Stimulated activated CD4-positive, alpha-beta T cell treated with anti-CD3 and anti-CD28 coated beads, TNF-alpha, amount 100 ng/mL, for 24 hours (primary cell): ENCODE measurements at regions not wholly inside any gene's neighbourhood (a gene's known extent, or its start where the extent isn't known, plus 50 kb on each side); places are given as distances from the start of the nearest gene placed in this dataset.

Source experiments
- DNase-seq, 3 experiments: peaks; one replicate each; pipeline ENCODE4 v3.0.0-alpha.2; 2020; ENCODE audit warnings: low read depth in 3 of 3

DNA sequence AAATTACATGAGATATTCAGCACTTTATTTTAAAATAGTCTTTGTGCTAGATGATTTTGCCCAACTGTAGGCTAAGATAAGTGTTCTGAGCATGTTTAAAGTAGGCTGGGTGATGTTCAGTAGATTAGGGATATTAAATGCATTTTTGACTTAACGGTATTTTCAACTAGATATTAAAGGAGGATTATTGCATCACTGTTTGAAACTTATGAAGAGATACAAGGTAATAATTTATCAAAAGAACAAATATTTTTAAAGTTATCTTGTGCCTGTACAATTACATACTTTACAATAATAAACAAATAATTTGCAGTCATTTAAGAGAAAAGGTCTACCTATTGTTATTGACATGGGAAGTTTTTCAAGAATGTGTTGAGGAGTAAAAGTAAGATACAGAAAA is 368.6 kb upstream of the DCN start:
- DNase-seq, result no peak

DNA sequence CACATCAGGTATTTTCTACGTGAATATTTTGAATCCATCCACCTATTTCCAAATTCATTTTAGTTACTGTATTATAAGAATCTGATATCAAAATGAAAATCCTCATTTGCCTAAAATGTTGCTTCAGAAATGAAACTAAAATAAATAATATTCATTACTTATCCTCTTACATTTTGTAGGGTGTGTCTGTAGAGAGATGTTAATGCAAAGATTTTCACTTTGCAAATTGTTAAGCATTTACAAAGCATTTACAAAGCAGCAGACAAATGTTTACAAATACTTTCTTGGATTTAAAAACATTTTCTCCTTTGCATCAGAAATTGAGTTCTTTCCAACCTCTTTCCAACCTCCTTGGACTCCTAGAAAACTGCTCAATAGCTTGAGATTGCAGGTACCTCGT is 360.0 kb upstream of the DCN start:
- DNase-seq, result no peak

DNA sequence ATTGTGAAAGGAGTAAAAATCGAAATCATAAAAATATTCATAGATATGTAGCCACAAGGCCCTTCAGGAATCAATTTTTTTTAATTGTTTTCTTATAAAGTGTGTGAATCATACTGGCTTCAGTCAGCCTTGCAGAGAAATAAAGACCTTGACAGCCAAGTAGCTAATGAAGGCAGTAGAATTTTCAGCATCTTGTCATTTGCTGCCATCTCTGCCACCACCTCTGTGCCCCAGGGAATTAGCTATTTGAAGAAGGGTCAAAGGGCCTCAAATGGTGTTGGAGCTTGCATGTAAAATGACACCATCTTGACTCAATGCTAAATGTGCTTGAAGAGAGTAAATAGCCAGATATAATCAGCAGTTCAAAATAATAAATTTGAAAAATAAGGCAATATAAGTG is 359.4 kb upstream of the DCN start:
- DNase-seq, result no peak

DNA sequence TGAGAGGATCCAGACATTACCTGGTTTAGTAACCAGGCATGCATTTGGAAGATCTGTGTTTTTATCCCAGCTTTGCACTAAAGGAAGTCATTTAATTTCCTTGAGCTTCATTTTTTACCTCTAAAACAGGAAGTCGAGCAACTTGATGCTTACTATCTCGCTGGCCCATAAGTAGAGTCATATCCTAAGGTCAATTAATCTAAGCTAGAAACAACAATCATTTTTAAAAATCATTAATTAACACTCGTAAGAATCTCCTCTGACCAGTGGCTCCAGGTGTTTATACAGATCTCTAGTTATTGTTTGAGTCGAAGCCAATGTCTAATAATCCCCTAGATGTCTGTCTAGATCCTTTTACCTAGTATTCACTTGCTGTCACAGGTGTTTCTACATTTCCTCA is 355.8 kb upstream of the DCN start:
- DNase-seq, result no peak

DNA sequence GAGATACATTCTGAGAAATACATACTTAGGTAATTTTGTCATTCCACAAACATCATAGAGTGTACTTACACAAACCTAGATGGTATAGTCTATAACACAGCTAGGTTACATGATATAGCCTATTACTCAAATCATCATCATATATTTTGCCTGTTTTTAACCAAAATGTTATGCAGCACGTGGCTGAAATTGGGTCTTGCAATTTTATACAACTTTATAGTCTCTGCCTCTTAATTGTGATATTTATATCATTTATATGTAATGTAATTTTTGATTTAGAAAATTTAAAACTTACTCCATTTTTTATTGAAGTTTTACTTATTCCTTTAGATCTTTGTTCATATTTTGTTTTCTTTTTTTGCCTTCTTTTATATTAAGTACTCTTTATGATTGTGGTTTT is 350.7 kb upstream of the DCN start:
- no peak for DNase-seq

DNA sequence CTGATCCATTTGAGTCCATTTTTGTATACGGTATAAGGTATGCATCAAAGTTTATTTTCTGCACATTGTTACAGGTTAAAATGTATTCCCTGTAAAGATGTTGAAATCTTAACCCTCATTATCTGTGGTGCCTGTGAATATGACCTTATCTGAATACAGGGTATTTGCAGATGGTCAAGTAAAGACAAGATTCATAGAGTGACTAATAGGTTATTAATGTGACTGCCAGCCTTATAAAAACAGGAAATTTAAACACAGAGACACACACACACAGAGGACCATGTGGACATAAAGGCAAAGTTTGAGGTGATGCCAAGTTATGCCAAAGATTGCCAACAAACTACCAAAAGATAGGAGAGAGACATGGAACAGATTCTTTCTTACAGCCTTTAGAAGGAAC is 347.2 kb upstream of the DCN start:
- no peak for DNase-seq

DNA sequence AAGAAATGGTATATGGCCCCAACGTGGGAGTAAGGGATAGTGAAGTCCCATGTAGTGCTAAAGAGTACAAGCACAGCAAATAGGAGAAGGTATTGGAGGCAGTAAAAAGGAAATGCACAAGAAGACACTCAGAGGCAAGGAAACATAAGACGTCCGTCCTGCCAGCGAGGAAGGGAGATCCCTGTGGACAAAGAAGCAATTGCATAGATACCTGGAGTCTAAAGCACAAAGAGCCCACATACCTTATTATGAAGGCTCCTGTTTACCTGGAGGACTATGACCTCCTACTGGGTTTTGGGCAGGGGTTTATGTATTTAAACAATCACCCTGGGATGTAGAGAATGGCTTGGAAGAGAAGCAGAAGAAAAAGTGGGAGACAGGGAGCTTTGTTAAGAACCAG is 341.2 kb upstream of the DCN start:
- DNase-seq, result no peak

DNA sequence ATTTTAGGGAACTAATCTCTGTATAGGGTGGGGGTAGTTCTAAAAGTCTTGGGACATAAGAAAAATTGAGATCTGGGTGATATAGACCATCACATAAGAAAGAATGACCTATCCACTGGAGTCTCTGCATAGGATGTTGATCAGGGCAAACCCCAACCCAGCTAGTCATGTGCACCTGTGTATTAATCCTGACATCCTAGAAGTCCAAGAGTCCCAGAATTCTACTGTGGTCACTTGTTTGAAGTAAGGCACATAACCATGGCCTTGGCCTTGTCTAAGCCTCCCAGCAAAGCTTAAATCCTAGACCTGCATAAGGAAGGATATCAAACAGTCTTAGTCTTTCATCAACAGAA is 334.1 kb upstream of the DCN start:
- no peak for DNase-seq

DNA sequence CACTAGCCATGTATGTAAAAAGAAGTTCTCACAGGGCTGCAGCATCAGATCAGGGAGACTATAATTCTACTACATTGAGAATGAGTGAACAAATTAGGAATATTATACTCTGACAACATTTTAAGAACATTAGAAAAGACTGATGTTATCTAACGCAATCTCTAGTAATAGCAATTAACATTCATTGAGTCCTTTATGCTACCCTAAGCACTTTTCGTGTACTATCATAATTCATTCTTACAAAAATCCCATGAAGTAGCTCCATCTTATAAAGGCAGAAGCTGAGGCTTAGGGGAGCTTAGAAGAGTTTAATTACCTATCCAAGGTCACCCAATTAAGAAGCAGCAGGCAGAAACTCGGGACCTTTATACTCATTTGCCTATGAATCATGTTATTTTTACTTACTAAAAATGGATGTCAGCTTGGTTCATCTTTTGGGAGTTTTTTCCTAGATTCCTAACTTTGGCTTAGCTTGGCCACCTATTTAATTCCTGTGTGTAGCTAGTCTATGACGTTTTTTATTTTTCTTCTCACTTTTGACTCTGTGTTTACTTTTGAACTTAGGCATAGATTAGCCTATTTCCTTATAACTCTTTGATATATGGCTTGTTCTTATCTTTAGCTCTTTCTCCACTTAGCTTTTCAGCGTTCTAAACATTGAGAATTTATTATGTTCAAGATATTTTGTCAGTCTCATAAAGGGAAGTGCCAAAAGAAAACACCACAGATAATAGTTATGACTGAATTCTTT is 333.5 kb upstream of the DCN start:
- no peak for DNase-seq

DNA sequence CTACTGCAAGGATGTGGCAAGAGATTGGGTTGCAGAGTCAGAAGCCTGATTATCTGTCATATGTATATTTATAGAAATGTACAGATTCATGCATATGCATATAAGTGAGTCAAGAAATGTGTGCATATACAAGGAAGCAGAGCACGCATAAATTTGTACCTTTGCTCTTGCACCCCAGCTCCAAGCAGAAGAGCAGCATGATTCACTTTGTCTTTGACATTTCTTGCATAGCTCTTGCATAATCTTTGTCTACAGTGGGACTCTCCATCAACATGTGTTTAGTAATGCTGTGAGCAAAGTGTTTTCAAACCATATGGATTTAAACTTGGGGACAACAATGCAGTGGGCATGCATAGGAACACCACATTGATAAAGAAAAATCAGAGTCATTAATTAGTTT is 330.7 kb upstream of the DCN start:
- no peak for DNase-seq

DNA sequence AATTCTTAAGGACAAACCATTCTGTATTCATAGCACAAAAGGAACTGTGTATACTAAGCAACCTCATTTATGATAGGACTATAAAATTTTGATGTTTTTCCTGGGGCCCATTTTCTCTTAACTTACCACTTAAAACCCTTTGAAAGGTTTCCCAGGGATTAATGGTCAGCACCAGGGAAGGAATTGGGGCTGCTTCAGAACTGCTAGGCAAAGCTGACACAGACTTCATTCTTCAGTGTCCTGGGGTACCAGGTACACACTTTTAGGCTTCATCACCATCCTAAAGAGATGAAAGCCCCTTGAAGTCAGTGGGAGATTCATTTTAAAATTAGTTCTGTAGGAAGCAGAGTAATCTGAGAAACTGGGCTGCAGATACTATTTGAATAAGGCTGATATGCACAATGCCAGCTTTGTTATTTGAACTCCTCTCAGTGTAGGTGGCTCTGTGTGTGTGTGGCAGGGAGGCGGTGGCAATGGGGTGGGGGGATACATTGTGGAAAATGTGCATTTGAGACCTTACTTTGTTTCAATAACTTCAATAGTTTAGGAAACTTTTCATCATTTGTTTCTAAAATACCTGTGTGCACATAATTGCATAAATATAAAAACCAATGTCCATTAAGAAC is 329.3 kb upstream of the DCN start:
- no peak for DNase-seq

DNA sequence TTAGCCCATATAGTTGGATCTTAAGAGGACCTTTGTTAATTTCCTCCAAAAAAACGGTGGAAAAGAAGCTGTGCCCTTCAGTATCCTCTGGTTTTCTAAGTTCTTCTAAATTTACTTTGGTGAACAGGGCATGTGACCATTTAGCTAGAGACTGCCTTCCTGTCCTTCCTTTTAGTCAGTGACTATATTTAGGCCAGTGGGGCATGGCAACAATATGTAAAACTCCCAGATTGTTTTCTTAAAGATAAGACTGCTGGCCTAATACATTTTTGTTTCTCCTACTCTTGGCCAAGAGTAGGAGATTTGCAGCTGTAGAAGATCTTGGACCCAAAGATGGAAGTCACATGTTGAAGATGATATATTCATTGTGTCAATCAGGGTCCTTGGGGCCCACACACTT is 325.1 kb upstream of the DCN start:
- no peak for DNase-seq

DNA sequence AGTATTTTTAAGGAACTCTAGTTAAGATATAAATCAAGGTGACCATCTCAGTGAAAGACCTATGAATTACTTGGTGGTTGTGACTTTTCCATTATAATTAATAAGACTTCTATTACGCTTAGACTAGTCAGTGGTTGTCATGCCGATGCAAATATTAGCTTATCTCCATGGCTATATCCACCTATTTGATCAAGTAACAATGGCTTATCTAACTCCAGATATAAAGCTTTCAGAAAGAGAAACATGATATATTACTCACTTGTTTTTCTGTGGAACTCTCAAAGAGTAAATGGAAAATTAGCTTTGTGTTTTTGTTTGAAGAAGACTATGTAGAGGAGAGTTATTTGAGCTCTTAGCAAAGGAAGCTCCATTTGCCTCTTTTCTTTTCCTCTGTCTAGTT is 323.8 kb upstream of the DCN start:
- no peak for DNase-seq

DNA sequence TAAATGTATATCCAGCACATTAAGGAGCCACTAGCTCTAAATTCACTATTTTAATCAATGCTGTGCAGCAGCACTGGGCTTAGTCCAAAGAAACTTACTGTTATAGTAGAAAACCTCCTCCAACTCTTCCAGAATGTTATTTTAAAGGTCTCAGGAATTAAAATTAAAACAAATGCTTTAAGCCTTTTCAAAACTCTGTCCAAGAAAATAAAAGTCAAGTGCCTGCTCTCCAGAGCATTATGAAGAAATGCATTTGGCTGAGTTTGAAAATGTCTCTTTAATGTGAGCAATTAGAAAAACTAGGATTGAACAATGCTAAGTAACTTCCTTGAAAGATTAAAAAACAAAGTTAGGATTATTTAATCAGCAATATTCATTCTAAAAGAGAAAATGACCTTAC is 322.4 kb upstream of the DCN start:
- DNase-seq, result no peak

DNA sequence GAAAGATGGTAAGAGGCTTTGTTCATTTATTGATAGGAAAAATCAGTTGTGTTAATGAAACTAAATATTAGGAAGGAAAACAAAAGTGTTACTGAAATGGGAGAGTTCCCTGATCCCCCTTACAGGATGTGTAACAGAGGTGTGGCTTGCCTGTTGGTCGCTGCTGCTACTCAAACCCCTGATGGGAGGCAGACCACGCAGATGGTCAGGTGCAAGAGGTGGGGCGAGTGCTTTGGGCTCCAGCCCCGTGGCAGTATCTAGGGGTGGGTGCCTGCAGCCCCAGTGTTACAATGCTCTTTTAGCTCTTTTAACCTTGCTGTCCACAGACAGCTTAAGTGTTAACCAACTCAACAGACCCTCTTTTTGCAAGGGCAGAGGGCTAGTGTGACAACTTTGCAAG is 319.6 kb upstream of the DCN start:
- no peak for DNase-seq

DNA sequence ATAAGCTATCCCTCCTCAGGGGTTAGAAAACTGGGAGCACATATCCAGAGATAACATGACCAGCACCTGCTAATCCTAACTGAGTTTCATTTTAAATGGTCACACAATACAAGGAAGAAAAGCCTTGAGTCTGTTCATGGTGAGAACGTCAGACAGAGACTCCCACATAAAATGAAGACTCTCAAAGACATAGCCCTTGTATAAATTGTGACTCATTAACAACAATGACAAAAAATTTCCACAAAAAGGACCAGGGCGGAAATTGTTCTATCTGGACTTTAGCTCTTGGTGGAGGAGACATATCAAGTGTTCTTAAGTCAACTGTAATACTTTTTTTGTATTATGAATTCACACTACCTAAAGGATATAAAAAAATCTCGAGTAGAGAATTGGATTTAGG is 313.7 kb upstream of the DCN start:
- no peak for DNase-seq

DNA sequence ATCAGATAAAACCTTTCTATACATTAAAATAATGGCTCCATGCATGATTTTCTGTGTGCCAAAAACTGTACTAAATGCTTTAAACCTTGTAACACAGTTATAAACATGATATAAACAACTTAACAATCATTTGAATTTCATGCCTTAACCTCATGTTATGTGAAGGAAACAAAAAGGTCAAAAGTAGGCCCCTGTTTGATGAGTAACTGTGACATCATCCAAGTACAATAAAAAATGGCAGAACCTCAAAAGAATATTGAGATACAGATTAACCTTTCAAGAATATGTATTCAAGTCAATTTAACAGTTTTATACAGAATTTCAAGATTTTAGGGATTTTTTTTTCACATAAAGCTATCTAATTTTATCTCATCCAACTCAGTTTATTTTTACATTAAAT is 310.7 kb upstream of the DCN start:
- no peak for DNase-seq

DNA sequence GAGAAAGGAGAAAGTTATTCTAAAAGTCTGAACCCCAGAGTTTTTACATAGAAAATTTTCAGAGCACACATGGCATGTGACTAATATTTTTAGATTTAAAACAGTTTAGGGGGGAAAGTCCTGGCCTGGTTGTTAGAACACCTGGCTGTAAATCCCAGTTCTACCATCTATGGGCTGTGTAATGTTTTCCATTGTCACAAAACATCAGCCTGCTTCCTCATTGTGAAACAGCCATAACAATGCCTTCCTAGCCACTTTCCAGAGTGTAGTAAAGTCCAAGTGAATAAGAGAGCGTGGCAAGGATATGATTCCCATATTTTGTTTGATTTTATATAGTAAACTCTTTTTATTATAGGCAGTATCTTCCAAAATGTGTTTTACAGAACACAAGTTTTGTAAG is 310.0 kb upstream of the DCN start:
- no peak for DNase-seq

DNA sequence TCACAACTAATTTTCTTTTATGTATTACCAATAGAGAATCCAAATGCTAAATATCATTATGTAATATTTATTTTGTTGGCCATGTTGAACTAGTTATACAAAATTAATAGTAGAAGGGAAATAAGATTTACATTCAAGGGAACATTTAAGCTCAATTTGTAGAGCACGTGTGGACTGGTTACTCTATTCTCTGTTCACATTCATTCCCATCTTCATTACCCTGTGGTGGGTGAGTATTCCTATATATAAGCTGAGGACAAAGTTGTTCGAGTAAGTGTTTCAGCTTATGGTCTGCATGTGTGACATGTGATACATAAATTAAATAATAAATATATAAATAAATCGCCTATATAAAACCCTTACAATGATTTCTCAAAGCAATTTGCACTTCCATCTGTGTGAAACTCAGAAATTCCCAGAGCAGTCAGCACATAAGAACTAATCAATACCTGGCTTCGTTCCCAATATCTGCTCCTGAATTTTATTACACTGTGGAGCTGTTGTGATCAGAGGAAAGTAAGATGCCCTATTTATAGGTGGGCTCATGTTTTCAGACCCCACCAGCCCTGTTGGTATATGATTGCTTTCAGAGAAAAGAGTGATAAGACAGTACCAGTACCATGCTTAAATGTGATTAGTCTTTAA is 308.2 kb upstream of the DCN start:
- DNase-seq, result no peak

DNA sequence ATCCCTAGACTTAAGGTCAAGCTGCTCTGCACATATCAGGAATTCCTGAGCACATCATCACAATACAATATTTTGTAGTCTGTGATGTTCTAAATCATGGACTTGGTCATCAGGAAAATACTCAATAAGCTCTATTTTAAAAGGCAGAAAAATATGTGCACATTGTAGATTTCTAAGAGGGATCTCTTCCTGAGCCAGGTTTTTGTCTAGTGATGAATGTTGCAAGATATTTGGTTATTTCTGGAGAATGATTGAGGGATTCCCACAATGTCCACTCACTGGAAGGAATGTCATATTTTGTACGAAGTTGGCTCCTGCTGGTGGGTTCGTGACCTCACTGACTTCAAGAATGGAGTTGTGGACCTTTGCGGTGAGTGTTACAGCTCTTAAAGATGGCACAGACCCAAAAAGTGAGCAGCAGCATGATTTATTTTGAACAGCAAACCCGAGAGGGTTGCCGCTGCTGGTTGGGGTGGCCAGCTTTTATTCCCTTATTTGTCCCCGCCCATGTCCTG is 300.9 kb upstream of the DCN start:
- no peak for DNase-seq

DNA sequence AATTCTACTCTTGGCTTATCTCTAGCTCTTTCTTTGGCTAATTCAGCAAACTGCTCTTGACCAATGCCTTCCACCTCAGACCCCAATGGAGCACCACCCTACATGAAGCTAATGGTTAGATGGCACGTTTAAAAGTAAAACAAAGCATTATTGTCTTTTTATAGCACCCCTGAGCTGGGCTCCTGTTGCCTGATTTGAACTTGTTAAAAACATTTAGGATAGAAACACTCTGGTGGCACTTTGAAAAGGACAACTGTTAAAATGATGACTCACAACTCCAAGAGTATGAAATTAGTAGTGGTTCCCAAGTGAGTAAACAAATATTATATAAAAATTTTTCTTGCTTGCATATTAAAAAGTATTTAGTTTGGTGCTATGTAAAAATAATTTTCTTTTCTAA is 299.6 kb upstream of the DCN start:
- DNase-seq, result no peak

DNA sequence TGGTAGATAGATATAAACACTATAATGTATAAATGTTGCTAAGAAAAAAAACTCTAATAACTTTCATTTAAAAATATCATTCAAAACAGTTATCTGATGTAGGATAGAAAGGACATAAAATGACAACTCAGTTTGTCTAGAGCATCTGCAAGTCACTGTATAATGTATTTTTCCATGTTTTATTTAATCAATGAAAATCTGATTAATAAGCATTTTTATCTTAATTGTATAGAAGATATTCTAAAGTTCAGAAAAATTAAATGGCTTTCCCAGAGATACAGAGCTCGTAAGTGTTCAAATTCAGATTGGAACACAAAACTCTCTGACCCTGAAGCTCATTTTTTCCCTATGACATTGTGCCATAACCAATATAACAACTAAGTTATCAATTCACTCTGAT is 295.9 kb upstream of the DCN start:
- no peak for DNase-seq

DNA sequence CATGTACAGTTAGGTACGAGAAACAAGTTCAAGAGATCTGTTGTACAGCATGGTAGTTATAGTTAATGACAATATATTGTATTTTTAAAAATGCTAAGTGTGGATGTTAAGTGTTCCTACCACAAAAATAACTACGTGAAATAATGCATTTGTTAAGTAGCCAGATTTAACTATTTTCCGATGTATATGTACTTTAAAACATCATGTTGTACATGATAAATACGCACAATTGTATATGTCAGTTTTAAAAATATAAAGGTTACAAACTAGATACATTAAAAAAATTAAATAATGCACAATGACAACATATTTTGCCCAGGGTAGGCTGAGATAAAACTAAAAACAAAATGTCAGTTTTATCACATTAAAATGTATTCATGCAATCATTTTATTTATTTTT is 285.1 kb upstream of the DCN start:
- DNase-seq, result no peak
